ENCODE measurements at regions not wholly inside any gene's neighbourhood (a gene's known extent, or its start where the extent isn't known, plus 50 kb on each side); places are given as distances from the start of the nearest gene placed in this dataset.

- Histone ChIP-seq H3K27me3 (ENCODE audit: low read depth) (no peaks in the 10 kb centered on the region), H3K36me3 (no peaks in the 10 kb centered on the region), H3K4me1 (no peaks in the 10 kb centered on the region), H3K4me3 (no peak overlapping the region), H3K9me3 (replicated peaks) (peaks cover 28% of the 10 kb centered on the region), H3K27ac (replicated peaks) (no peak overlapping the region)
- intact Hi-C loops (cut with micrococcal nuclease), result no loop called here
- DNase-seq, result no peak
- no peak for TF ChIP-seq CTCF (IDR thresholded peaks at IDR 0.05; ENCODE audit: borderline replicate concordance)
These were observed 284.5 kb upstream of the MMADHC start for GRCh38 chr2:149872041-149872440.

GRCh38 chr2:149871091-149871885 is 283.7 kb upstream of the MMADHC start:
- DNase-seq, result no peak
- no peaks in the 10 kb centered on the region for H3K27me3 ChIP-seq (ENCODE audit: low read depth)
- no peak for TF ChIP-seq CTCF (IDR thresholded peaks at IDR 0.05; ENCODE audit: borderline replicate concordance)
- no peak overlapping the region for H3K27ac ChIP-seq (replicated peaks)
- H3K36me3 ChIP-seq, result no peaks in the 10 kb centered on the region
- intact Hi-C loops (cut with micrococcal nuclease), result no loop called here
- H3K4me1 ChIP-seq, result no peaks in the 10 kb centered on the region
- no peak overlapping the region for H3K4me3 ChIP-seq
- peaks cover 29% of the 10 kb centered on the region for H3K9me3 ChIP-seq (replicated peaks)

- no peak overlapping the region for H3K4me3 ChIP-seq
- intact Hi-C loops (cut with micrococcal nuclease), result no loop called here
- TF ChIP-seq CTCF (IDR thresholded peaks at IDR 0.05; ENCODE audit: borderline replicate concordance), result no peak
These were observed 275.7 kb upstream of the MMADHC start for GRCh38 chr2:149863227-149863626.

GRCh38 chr2:149861034-149861433 is 273.5 kb upstream of the MMADHC start:
- no peaks in the 10 kb centered on the region for H3K27me3 ChIP-seq (ENCODE audit: low read depth)
- intact Hi-C loops (cut with micrococcal nuclease), result no loop called here

More at GRCh38 chr2:149863227-149863626, 275.7 kb upstream of the MMADHC start:
- Histone ChIP-seq H3K27me3 (ENCODE audit: low read depth) (no peaks in the 10 kb centered on the region), H3K27ac (replicated peaks) (no peak overlapping the region), H3K4me1 (peaks cover 13% of the 10 kb centered on the region), H3K9me3 (replicated peaks) (peaks cover 18% of the 10 kb centered on the region), H3K36me3 (no peaks in the 10 kb centered on the region)
- DNase-seq, result no peak

GRCh38 chr2:149860276-149860921 is 272.8 kb upstream of the MMADHC start:
- intact Hi-C loops (cut with micrococcal nuclease), result no loop called here
- no peaks in the 10 kb centered on the region for H3K27me3 ChIP-seq (ENCODE audit: low read depth)
- H3K27ac ChIP-seq (replicated peaks), result peak overlapping the region; percentile 58
- H3K4me3 ChIP-seq, result no peak overlapping the region
- H3K36me3 ChIP-seq, result no peaks in the 10 kb centered on the region
- peak; percentile 18 for DNase-seq
- H3K9me3 ChIP-seq (replicated peaks), result peaks cover 9% of the 10 kb centered on the region
- H3K4me1 ChIP-seq, result peaks cover 17% of the 10 kb centered on the region
- no peak for TF ChIP-seq CTCF (IDR thresholded peaks at IDR 0.05; ENCODE audit: borderline replicate concordance)

More at GRCh38 chr2:149861034-149861433, 273.5 kb upstream of the MMADHC start:
- no peak for TF ChIP-seq CTCF (IDR thresholded peaks at IDR 0.05; ENCODE audit: borderline replicate concordance)
- H3K27ac ChIP-seq (replicated peaks), result peak overlapping the region; percentile 58
- H3K4me3 ChIP-seq, result no peak overlapping the region
- DNase-seq, result no peak
- H3K4me1 ChIP-seq, result peaks cover 17% of the 10 kb centered on the region
- peaks cover 12% of the 10 kb centered on the region for H3K9me3 ChIP-seq (replicated peaks)
- no peaks in the 10 kb centered on the region for H3K36me3 ChIP-seq
